ENCODE measurements at regions not wholly inside any gene's neighbourhood (a gene's known extent, or its start where the extent isn't known, plus 50 kb on each side); places are given as distances from the start of the nearest gene placed in this dataset.
"Not testable (repeated sequence)": the region's sequence is repeated elsewhere in the genome, so short reads cannot be mapped to it uniquely, and the experiment has no call there.

- DNase-seq, result no peak
Observed at GRCh38 chr3:72031581-72031980, 246.6 kb upstream of the PROK2 start.

GRCh38 chr3:72030296-72030695 is 245.3 kb upstream of the PROK2 start:
- H3K27ac ChIP-seq; DNase-seq; H3K4me1 ChIP-seq; intact Hi-C loops (cut with DNase I; ENCODE audit: low total_unique reads); H3K27me3 ChIP-seq; H3K4me3 ChIP-seq; H3K9me3 ChIP-seq; H3K36me3 ChIP-seq: not testable (repeated sequence)

More at GRCh38 chr3:72031581-72031980, 246.6 kb upstream of the PROK2 start:
- no peak for TF ChIP-seq POLR2A (IDR thresholded peaks at IDR 0.05)
- TF ChIP-seq, protein P1, sequence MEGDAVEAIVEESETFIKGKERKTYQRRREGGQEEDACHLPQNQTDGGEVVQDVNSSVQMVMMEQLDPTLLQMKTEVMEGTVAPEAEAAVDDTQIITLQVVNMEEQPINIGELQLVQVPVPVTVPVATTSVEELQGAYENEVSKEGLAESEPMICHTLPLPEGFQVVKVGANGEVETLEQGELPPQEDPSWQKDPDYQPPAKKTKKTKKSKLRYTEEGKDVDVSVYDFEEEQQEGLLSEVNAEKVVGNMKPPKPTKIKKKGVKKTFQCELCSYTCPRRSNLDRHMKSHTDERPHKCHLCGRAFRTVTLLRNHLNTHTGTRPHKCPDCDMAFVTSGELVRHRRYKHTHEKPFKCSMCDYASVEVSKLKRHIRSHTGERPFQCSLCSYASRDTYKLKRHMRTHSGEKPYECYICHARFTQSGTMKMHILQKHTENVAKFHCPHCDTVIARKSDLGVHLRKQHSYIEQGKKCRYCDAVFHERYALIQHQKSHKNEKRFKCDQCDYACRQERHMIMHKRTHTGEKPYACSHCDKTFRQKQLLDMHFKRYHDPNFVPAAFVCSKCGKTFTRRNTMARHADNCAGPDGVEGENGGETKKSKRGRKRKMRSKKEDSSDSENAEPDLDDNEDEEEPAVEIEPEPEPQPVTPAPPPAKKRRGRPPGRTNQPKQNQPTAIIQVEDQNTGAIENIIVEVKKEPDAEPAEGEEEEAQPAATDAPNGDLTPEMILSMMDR (IDR thresholded peaks at IDR 0.05), result no peak
- intact Hi-C loops (cut with DNase I; ENCODE audit: low total_unique reads), result no loop called here
- Histone ChIP-seq H3K9me3 (no peaks in the 10 kb centered on the region), H3K4me1 (no peaks in the 10 kb centered on the region), H3K4me3 (no peak overlapping the region), H3K27me3 (no peaks in the 10 kb centered on the region), H3K27ac (no peak overlapping the region), H3K36me3 (no peaks in the 10 kb centered on the region)

DNA sequence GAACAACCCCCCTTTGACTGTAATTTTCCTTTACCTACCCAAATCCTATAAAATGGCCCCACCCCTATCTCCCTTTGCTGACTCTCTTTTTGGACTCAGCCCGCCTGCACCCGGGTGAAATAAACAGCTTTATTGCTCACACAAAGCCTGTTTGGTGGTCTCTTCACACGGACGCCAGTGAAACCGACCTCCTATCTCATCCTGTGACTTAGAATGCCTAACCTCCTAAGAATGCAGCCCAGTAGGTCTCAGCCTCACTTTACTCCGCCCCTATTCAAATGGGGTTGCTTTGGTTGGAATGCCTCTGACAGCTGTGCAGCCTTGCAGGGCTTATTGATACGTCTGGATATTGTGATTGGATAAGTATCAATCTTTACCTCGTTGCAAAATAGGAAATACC is 243.8 kb upstream of the PROK2 start:
- H3K4me3 ChIP-seq; H3K27me3 ChIP-seq; H3K4me1 ChIP-seq; H3K36me3 ChIP-seq; intact Hi-C loops (cut with DNase I; ENCODE audit: low total_unique reads); DNase-seq; H3K9me3 ChIP-seq; H3K27ac ChIP-seq: not testable (repeated sequence)

- intact Hi-C loops (cut with DNase I; ENCODE audit: low total_unique reads); H3K27me3 ChIP-seq: not testable (repeated sequence)
Observed at GRCh38 chr3:72028307-72028706, 243.4 kb upstream of the PROK2 start.

GRCh38 chr3:72027728-72028127 is 242.8 kb upstream of the PROK2 start:
- intact Hi-C loops (cut with DNase I; ENCODE audit: low total_unique reads); H3K27me3 ChIP-seq; DNase-seq: not testable (repeated sequence)

More at GRCh38 chr3:72028307-72028706, 243.4 kb upstream of the PROK2 start:
- not testable (repeated sequence) for H3K4me1 ChIP-seq, H3K27ac ChIP-seq, DNase-seq, H3K4me3 ChIP-seq, H3K9me3 ChIP-seq, H3K36me3 ChIP-seq

DNA sequence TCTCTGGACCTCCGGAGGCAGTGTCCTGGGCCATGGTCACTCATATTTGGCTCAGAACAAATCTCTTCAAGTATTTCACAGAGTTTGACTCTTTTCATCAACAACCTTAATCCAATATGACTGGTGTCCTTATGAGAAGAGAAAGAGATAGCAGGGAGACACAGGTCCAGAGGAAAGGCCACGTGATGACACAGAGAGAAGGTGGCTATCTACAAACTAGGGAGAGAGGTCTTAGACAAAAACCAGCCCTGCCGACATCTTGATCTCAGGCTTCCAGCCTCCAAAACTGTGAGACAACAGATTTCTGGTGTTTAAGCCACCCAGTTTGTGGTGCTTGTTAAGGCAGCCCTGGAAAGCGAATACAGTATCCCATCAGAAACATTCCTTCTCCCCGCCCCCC is 237.1 kb upstream of the PROK2 start:
- no peak for DNase-seq
- TF ChIP-seq POLR2A (IDR thresholded peaks at IDR 0.05), result no peak
- TF ChIP-seq, protein P1 (IDR thresholded peaks at IDR 0.05), result no peak
- Histone ChIP-seq H3K4me3 (no peak overlapping the region), H3K27ac (no peak overlapping the region), H3K36me3 (no peaks in the 10 kb centered on the region), H3K27me3 (no peaks in the 10 kb centered on the region), H3K9me3 (no peaks in the 10 kb centered on the region), H3K4me1 (no peaks in the 10 kb centered on the region)
- intact Hi-C loops (cut with DNase I; ENCODE audit: low total_unique reads), result no loop called here

More at GRCh38 chr3:72027728-72028127, 242.8 kb upstream of the PROK2 start:
- H3K4me3 ChIP-seq, H3K9me3 ChIP-seq, H3K27ac ChIP-seq, H3K36me3 ChIP-seq, H3K4me1 ChIP-seq: not testable (repeated sequence)

DNA sequence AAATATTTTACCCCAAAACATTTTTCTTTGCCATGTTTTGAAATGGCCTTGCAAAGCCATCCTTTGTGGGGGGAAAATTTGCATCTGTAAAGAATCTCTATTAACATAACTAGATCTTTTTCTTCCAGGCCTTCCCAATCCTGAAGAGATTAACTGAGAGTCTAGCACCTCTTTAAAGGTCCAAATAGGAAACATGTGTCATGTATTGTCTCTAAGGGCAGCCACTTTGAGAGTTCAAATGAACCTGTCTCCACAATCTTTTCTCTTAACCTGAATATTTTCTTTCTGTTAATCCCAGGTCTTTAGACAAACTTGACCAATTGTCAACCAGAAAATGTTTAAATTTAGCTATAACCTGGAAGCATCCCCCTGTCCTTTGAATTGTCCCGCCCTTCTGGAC is 236.6 kb upstream of the PROK2 start:
- intact Hi-C loops (cut with DNase I; ENCODE audit: low total_unique reads), result no loop called here
- TF ChIP-seq, protein P1 (IDR thresholded peaks at IDR 0.05), result no peak
- no peak for TF ChIP-seq POLR2A (IDR thresholded peaks at IDR 0.05)
- DNase-seq, result no peak
- Histone ChIP-seq H3K27ac (no peak overlapping the region), H3K36me3 (no peaks in the 10 kb centered on the region), H3K4me1 (no peaks in the 10 kb centered on the region), H3K27me3 (no peaks in the 10 kb centered on the region), H3K9me3 (no peaks in the 10 kb centered on the region), H3K4me3 (no peak overlapping the region)
